NCI-H82 (cell line): ENCODE measurements at regions not wholly inside any gene's neighbourhood (a gene's known extent, or its start where the extent isn't known, plus 50 kb on each side); places are given as distances from the start of the nearest gene placed in this dataset.
"Not testable (repeated sequence)": the region's sequence is repeated elsewhere in the genome, so short reads cannot be mapped to it uniquely, and the experiment has no call there.

Experiments
- DNase-seq: peaks from one replicate; lab custom pipeline; 2025; lab: John Stamatoyannopoulos, UW

DNA sequence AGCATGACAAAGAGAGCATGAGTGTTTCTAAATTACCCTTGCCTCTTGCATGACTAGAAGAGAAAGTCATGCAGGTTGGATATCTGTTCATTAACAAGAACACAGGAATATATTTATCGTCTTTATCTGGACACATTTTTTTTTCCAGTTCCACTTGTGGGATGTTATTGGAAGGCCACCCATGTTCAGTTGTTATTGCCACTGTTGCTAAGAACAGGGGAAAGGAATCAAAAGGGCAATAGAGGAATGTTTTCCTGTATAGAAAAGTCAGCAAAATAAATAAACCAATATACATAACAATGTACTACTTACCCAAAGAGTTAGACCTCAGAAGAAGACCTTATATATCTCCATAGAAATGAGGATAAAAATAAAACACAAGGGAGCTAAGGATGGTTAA is 270.1 kb downstream of the QDPR start:
- DNase-seq = no peak

DNA sequence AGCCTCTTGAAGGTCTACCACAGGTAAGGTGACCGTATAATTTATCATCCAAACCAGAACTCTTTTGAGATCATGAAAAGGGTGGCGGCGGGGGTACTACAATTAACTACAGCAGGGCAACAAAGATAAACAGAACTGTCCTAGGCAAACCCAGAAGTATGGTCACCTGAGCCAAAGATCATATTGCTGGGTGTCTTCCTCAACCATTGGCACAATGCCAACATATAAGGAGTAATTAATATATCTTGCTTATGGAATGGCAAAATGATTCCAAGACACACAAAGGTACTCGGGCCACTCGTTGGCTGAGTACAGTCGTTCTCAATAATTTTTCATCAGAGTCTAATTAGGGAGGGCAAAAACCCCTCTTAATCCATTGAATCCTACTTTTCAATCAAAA is 273.3 kb downstream of the QDPR start:
- DNase-seq = no peak

DNA sequence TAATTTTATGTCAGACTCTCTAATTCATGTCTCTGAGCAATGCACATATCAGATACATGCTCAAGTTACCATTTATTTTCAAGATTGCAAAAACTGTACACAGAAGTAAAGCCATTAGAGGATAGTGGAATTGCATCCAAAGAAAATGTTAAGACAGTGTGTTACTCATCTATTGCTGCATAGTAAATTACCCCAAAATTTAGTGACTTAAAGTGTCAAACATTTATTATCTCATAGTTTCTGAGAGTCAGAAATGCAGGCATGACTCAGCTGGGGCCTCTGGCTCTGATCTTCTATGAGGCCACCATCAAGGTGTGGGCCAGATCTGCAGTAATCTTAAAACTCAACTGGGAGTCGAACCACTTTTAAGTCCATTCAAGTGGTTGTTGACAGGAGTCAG is 275.2 kb downstream of the QDPR start:
- DNase-seq = no peak

- DNase-seq = no peak
Observed at GRCh38 chr4:17234678-17235077, 277.2 kb downstream of the QDPR start.

DNA sequence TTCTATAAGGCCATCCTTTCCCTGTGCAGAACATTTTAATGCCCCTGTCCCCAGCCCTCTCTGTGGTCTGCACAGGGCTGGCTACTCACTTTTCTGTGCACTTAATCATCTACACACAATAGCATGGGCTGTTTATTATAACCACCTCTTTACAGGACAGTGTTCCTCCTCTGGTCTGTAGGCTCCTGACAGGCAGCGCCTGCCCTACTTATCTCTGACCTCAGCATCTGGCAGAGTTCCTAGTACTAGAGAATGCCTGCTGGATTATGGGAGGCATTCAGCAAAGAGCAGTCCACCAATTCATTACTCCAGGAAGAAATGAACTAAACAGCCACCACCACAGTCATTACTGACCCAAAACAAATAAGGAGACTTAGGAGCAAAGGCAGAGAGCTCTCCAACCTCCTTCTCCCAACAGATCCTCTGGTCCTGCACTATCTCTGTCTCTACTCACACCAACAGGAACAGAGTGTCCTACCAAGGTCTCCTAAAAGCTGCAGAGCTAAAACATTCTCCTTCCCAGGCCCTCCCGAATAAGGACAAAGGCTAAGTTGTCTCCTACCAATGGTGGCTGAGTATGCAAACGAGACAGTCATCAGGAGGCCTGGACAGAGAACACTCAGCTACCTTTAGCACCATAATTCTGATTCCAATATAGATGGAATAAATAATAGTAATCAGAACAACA is 279.2 kb downstream of the QDPR start:
- peak; percentile 0 for DNase-seq

DNA sequence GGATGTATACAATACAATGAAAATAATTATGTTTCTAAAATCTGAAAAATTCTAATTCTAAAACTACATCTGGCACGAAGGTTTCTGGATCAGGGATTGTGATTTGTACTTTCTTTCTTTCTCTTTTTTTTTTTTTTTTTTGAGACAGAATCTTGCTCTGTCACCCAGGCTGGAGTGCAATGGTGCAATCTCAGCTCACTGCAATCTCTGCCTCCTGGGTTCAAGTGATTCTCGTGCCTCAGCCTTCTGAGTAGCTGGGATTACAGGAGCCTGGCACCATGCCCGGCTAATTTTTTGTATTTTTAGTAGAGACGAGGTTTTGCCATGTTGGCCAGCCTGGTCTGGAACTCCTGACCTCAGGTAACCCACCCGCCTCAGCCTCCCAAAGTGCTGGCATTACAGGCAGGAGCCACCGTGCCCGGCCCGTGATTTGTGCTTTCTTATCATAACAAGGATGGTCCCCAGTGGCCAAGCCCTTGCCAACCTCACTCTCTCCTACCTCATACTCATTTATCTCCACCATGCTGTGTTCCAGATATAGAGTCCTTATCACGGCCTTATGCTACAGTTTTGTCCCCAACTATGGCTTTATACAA is 279.9 kb downstream of the QDPR start:
- DNase-seq = not testable (repeated sequence)

GRCh38 chr4:17230727-17231126 is 281.2 kb downstream of the QDPR start:
- DNase-seq = no peak

- DNase-seq = no peak
Observed at GRCh38 chr4:17220816-17221215, 291.1 kb downstream of the QDPR start.

DNA sequence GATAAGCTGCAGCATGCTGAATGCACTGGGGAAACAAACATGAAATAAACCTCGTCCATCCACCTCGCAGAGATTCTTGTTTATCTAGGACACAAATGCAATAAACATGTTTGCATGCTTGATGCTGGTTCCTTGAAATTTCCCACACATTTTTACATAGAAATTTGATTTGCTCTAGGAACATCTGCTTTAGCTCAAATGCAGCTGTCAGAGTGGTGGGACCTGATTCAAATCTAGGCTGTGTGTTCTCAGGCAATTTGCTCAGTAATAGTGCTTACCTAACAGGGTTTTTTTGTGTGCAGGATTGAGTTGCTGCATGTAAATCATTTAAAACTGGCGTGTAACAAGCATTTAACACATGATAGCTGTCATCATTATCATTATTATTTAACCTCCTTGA is 293.1 kb downstream of the QDPR start:
- no peak for DNase-seq

GRCh38 chr4:17206829-17207801 is 304.8 kb downstream of the QDPR start:
- no peak for DNase-seq

- DNase-seq = no peak
Observed at GRCh38 chr4:17204908-17205307, 306.5 kb upstream of the LDB2 start.

- no peak for DNase-seq
Observed at GRCh38 chr4:17203797-17204196, 305.4 kb upstream of the LDB2 start.

DNA sequence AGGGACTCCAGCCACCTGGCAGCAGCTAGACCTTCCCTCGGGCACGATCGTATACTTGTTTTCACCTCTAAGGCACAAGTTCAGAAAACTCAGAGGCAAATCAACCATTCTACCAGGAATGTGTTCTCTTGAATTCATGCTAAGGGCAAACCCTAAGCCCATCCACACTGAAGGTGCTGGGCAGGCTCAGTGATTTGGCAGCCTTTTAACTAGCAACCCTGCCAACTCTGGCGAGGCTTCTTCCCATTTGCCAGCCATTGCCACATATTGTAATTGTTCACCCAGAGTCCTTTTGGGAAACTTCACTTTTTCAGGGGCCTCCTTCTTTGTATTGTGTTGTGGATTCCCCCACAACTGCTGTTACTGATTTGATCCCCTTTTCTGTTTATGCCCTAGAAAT is 298.6 kb upstream of the LDB2 start:
- no peak for DNase-seq

- no peak for DNase-seq
Observed at GRCh38 chr4:17195461-17196275, 297.2 kb upstream of the LDB2 start.

DNA sequence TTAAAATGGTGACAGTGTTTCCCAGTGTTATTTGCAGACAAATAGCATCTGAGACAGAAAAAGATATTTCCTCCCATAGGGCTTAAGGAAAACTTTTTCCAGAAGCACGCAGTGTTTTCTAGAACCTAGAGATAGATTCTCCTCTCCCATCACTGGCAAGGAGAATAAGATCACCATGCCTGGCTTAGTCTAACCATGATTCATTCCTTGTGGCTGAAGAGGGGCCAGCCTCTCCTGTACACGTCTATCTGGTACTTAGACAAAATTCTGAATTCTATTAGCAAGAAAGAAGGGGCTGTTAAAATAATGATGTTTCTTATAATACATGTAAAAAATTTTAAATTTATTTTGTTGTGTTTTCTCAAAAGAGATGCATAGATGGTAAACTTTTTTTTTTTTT is 296.1 kb upstream of the LDB2 start:
- no peak for DNase-seq

DNA sequence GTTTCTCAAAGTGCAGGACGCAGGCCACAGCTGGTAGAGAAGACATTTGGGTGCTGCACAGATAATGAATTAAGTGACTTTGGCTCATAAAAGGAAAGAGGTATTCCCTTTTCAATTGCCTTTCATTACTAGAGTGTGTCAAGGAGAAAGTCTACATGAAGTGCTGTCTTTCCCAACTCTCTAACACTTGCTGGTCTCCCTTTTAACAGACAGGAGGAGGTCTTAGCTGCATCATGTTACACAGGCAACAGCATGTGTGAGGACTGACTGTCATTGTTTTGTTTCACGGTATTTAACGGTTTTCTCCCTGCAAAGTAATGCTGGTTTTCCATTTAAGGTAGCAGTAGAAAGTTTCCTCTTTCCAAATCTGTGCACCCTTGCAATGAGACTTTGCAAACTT is 291.3 kb upstream of the LDB2 start:
- DNase-seq = no peak

GRCh38 chr4:17189401-17189720 is 290.9 kb upstream of the LDB2 start:
- DNase-seq = no peak

DNA sequence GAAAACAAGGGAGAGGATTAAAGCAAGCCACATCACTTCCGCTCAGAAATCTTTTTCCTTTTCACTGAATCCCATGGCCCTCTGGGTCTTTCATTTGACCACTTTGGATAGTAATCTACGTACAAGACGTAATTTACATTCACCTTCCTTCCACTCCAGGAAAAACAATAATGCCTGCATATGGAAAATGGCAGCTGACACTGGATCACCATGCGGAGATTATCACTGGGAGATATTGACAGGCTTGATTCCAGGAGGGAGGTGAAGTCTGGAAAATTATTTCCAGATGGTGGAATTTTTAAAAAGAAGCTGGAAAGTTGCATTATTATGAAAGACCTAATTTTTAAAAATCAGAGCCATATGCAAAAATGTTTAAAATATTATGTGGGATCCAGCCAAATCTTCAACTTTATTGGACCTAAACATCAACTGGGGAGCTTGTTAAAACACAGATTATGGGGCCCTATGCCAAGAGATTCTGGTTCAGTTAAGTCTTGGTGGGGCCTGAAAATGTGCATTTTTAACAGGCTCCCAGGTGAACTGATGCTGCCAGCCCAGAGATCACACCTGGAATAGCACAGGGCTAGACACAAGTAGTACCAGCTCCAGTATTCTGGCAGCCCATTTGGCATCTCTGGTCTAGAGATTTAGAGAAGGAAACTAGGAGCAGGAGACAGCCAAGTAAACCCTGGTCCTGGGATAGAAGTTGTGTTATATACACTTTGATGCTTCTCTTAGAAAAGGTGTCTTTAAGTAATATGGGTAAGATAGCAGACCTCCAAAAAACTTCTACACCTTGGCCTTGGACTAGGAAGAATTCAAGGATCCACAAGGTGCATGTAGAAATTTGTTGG is 290.3 kb upstream of the LDB2 start:
- no peak for DNase-seq

DNA sequence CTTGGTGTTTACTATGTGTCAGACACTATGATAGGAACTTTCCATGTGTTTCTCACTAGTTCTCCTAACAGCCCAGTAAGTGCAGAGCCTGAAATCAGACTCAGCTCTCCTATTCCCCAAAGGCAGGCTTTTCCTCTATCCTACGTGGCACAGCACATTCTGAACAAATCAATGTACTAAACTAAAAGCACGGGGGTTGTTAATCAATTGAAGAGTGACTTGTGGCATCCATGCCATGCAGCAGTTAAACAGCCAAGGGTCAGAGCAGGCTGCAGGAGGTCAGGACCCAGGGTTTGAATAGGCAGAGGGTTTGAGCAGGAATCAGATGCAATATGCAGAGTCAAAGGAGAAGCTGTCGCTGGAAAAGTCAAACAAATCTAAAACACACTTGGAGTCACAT is 289.7 kb upstream of the LDB2 start:
- no peak for DNase-seq

GRCh38 chr4:17187003-17187402 is 288.6 kb upstream of the LDB2 start:
- DNase-seq = no peak

DNA sequence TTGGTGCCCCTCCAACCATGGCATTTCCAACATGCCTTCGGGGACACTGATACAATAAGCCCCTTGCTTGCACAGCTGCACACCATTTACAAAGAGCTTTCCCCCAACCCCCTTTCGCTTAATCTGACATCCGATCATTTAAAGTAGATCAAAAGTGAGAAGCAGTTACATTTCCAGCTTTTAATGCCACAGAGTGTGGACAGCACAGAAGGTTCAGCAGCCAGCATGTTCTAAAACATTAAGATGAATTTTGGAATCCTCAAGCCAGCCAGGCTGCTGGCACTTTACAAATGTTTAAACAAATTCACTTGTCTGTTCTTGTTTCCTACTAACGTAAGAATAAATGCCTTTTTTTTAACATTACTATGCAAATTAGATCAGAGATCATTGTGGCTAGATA is 284.4 kb upstream of the LDB2 start:
- peak; percentile 17 for DNase-seq
